ENCODE measurements at regions not wholly inside any gene's neighbourhood (a gene's known extent, or its start where the extent isn't known, plus 50 kb on each side); places are given as distances from the start of the nearest gene placed in this dataset.

GRCh38 chr4:89173336-89174090 lies 62.2 kb downstream of the TIGD2 start:
- Histone ChIP-seq H3K36me3 (ENCODE audit: control insufficient read depth in 4 of 4, insufficient read depth in 4 of 4, low read length in 4 of 4) (no peaks in the 10 kb centered on the region), H3K27ac (ENCODE audit: low read depth in 1 of 2, low read length in 1 of 2) (no peak overlapping the region)
- DNase-seq: no peak

GRCh38 chr4:89174784-89175183 lies 63.5 kb downstream of the TIGD2 start:
- DNase-seq (no peak), ATAC-seq (ENCODE audit: insufficient read depth, low FRiP score) (no peak)
- H3K27me3 ChIP-seq (ENCODE audit: control insufficient read depth in 3 of 3, insufficient read depth in 3 of 3, low read length in 2 of 3): peaks cover 0 to 9% (median 2%) of the 10 kb centered on the region in 3 donors
- TF ChIP-seq CTCF (IDR thresholded peaks at IDR 0.05; ENCODE audit: control extremely low read depth, extremely low read depth): no peak
- H3K9ac ChIP-seq (ENCODE audit: insufficient read depth in 1 of 2, low read length in 2 of 2): no peak overlapping the region
- H3K4me1 ChIP-seq (ENCODE audit: control insufficient read depth in 5 of 5, insufficient read depth in 5 of 5, low read length in 5 of 5): peaks cover 0 to 26% (median 0%) of the 10 kb centered on the region in 5 donors
- H3K9me3 ChIP-seq (ENCODE audit: control insufficient read depth in 4 of 4, insufficient read depth in 3 of 4, low read length in 3 of 4): no peaks in the 10 kb centered on the region
- H3K36me3 ChIP-seq (ENCODE audit: control insufficient read depth in 4 of 4, insufficient read depth in 4 of 4, low read length in 4 of 4): no peaks in the 10 kb centered on the region
- H3K27ac ChIP-seq (ENCODE audit: low read depth in 1 of 2, low read length in 1 of 2): no peak overlapping the region
- WGBS, 2 donors: 96 to 97% methylated on average over 6 of the region's 6 CpGs
- H3K4me3 ChIP-seq: no peak overlapping the region

More at GRCh38 chr4:89173336-89174090, 62.2 kb downstream of the TIGD2 start:
- H3K4me1 ChIP-seq (ENCODE audit: control insufficient read depth in 5 of 5, insufficient read depth in 5 of 5, low read length in 5 of 5): peaks cover 0 to 26% (median 0%) of the 10 kb centered on the region in 5 donors
- H3K27me3 ChIP-seq (ENCODE audit: control insufficient read depth in 3 of 3, insufficient read depth in 3 of 3, low read length in 2 of 3): peaks cover 0 to 9% (median 3%) of the 10 kb centered on the region in 3 donors
- no peak overlapping the region for H3K9ac ChIP-seq (ENCODE audit: insufficient read depth in 1 of 2, low read length in 2 of 2)
- TF ChIP-seq CTCF (IDR thresholded peaks at IDR 0.05; ENCODE audit: control extremely low read depth, extremely low read depth): no peak
- no peaks in the 10 kb centered on the region for H3K9me3 ChIP-seq (ENCODE audit: control insufficient read depth in 4 of 4, insufficient read depth in 3 of 4, low read length in 3 of 4)
- 75 to 81% methylated on average over 13 of the region's 13 CpGs for WGBS, 2 donors
- no peak for ATAC-seq (ENCODE audit: insufficient read depth, low FRiP score)
- H3K4me3 ChIP-seq: no peak overlapping the region

- H3K4me3 ChIP-seq: no peak overlapping the region
- no peak overlapping the region for H3K9ac ChIP-seq (ENCODE audit: insufficient read depth in 1 of 2, low read length in 2 of 2)
- H3K9me3 ChIP-seq (ENCODE audit: control insufficient read depth in 4 of 4, insufficient read depth in 3 of 4, low read length in 3 of 4): no peaks in the 10 kb centered on the region
- ATAC-seq (ENCODE audit: insufficient read depth, low FRiP score) (no peak), DNase-seq (no peak)
- H3K4me1 ChIP-seq (ENCODE audit: control insufficient read depth in 5 of 5, insufficient read depth in 5 of 5, low read length in 5 of 5): peaks cover 0 to 24% (median 0%) of the 10 kb centered on the region in 5 donors
- no peak for TF ChIP-seq CTCF (IDR thresholded peaks at IDR 0.05; ENCODE audit: control extremely low read depth, extremely low read depth)
- no peaks in the 10 kb centered on the region for H3K36me3 ChIP-seq (ENCODE audit: control insufficient read depth in 4 of 4, insufficient read depth in 4 of 4, low read length in 4 of 4)
- peaks cover 0 to 9% (median 0%) of the 10 kb centered on the region in 3 donors for H3K27me3 ChIP-seq (ENCODE audit: control insufficient read depth in 3 of 3, insufficient read depth in 3 of 3, low read length in 2 of 3)
- H3K27ac ChIP-seq (ENCODE audit: low read depth in 1 of 2, low read length in 1 of 2): no peak overlapping the region
Observed at GRCh38 chr4:89175611-89176010, 64.3 kb downstream of the TIGD2 start.

All from lung (tissue), 11 donors.